Spleen (tissue), 11 donors: ENCODE measurements at regions not wholly inside any gene's neighbourhood (a gene's known extent, or its start where the extent isn't known, plus 50 kb on each side); places are given as distances from the start of the nearest gene placed in this dataset.

Experiments
- DNase-seq: peaks from one replicate; pipeline ENCODE4 v3.0.0-alpha.2; 2020
- H3K27ac ChIP-seq, 8 donors: fragments of 200-600 bp; sonication (generic) in 7 of 8; 1 replicate in 4 of 8; 2 replicates in 4 of 8; pipeline versions ENCODE4 v1.5.0 to v1.8.0; 2016 to 2021; ENCODE audit warnings: inconsistent platforms in 4 of 8, mild to moderate bottlenecking in 4 of 8, moderate library complexity in 1 of 8
- H3K27me3 ChIP-seq, 7 donors: fragments of 200-600 bp; sonication (generic) in 6 of 7; replicated peaks in 1 of 7; 1 replicate in 4 of 7; 2 replicates in 3 of 7; pipeline versions ENCODE4 v1.5.0 to v1.8.0; 2016 to 2021; ENCODE audit warnings: inconsistent platforms in 3 of 7, mild to moderate bottlenecking in 1 of 7
- H3K36me3 ChIP-seq, 6 donors: fragments of 200-600 bp; sonication (generic) in 5 of 6; 1 replicate in 4 of 6; 2 replicates in 2 of 6; pipeline versions ENCODE4 v1.5.0 to v1.8.0; 2016 to 2021; ENCODE audit warnings: inconsistent platforms in 2 of 6
- H3K4me1 ChIP-seq, 6 donors: fragments of 200-600 bp; sonication (generic) in 5 of 6; 1 replicate in 3 of 6; 2 replicates in 3 of 6; pipeline versions ENCODE4 v1.5.0 to v1.8.0; 2016 to 2021; ENCODE audit warnings: inconsistent platforms in 3 of 6
- H3K4me3 ChIP-seq, 8 donors: fragments of 200-600 bp; sonication (generic) in 7 of 8; 1 replicate in 4 of 8; 2 replicates in 4 of 8; pipeline versions ENCODE4 v1.5.0 to v1.8.0; 2016 to 2021; ENCODE audit warnings: inconsistent platforms in 4 of 8, mild to moderate bottlenecking in 4 of 8, moderate library complexity in 2 of 8
- H3K9me3 ChIP-seq, 8 donors: fragments of 200-600 bp; sonication (generic) in 7 of 8; 1 replicate in 4 of 8; 2 replicates in 4 of 8; pipeline versions ENCODE4 v1.5.0 to v1.8.0; 2016 to 2021; ENCODE audit warnings: inconsistent platforms in 4 of 8
- POLR2A ChIP-seq, 3 donors: fragments of 450-650 bp; IDR thresholded peaks; one replicate each; pipeline ENCODE4 v1.5.1; 2017; ENCODE audit warnings: antibody characterized with exemption in 3 of 3, mild to moderate bottlenecking in 1 of 3
- POLR2AphosphoS5 ChIP-seq, 3 donors: sonication (generic); formaldehyde crosslinking; IDR thresholded peaks; one replicate each; pipeline ENCODE4 v1.5.1; 2017; ENCODE audit warnings: antibody characterized with exemption in 3 of 3
- WGBS, 5 donors: extraction: QIAGEN DNeasy Blood & Tissue Kit in 3 of 5; methylation state at CpG; one replicate each; pipeline versions ENCODE4 v1.1.5 to v1.1.7; 2013 to 2018; 5-methylcytosine and 5-hydroxymethylcytosine counted together
- intact Hi-C: fragments of 100-400 bp; cut with DNase I; formaldehyde crosslinking; loops from one replicate; pipeline ENCODE4 v1.15.0; 2023; ENCODE audit warnings: low total_unique reads
- TF ChIP-seq, protein P1 (sequence below), 11 experiments: fragments of 200-600 bp in 7 of 11; fragments of 450-650 bp in 4 of 11; sonication (generic) in 4 of 11; IDR thresholded peaks in 8 of 11; conservative IDR thresholded peaks in 3 of 11; 1 replicate in 7 of 11; 2 replicates in 4 of 11; pipeline versions ENCODE4 v1.4.0 to v1.8.0; 2016 to 2021; ENCODE audit warnings: antibody characterized with exemption in 11 of 11, inconsistent platforms in 4 of 11, mild to moderate bottlenecking in 1 of 11
- donor health status: healthy with polysubstance abuse.
- donor health status: DM: no; HTN: no; CAD: no; lungs with moderate emphysema.
- donor health status: DM: no; HTN: no; CAD: no.
- donor health status: Bipolar disorder and iron deficiency.
- donor health status: healthy.
- donor health status: DM: no; HTN: no; CAD: no.
- donor health status: DM: yes; HTN: yes; CAD: no.

DNA sequence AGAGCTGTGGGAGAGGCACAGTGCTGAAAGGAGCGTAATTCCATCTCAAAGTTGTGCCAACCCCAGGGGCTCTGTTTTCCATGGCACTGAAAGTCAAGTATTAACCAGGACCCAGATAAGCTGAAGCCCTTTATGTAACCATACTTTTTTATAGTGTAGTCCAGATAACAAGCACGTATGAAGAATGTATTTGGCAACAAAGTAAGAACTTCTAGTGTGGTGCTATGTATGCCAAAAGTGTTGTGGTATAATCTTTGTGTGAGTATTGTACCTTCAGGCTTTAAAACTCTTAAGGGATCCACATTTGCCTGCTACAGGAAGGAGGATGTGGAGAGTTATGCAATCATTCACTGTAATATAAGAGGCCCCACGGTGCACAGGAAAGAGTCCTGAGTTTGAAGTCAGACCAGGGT lies 129.4 kb downstream of the IBTK start:
- no peaks in the 10 kb centered on the region for H3K4me1 ChIP-seq
- TF ChIP-seq POLR2AphosphoS5 (IDR thresholded peaks at IDR 0.05), result no peak
- TF ChIP-seq, protein P1, sequence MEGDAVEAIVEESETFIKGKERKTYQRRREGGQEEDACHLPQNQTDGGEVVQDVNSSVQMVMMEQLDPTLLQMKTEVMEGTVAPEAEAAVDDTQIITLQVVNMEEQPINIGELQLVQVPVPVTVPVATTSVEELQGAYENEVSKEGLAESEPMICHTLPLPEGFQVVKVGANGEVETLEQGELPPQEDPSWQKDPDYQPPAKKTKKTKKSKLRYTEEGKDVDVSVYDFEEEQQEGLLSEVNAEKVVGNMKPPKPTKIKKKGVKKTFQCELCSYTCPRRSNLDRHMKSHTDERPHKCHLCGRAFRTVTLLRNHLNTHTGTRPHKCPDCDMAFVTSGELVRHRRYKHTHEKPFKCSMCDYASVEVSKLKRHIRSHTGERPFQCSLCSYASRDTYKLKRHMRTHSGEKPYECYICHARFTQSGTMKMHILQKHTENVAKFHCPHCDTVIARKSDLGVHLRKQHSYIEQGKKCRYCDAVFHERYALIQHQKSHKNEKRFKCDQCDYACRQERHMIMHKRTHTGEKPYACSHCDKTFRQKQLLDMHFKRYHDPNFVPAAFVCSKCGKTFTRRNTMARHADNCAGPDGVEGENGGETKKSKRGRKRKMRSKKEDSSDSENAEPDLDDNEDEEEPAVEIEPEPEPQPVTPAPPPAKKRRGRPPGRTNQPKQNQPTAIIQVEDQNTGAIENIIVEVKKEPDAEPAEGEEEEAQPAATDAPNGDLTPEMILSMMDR (IDR thresholded peaks at IDR 0.05 in 8 of 11, conservative IDR thresholded peaks at IDR 0.05 in 3 of 11), result no peak
- no peak for TF ChIP-seq POLR2A (IDR thresholded peaks at IDR 0.05)
- 35 to 51% (median 41%) methylated on average over 3 of the region's 3 CpGs for WGBS, 5 donors

DNA sequence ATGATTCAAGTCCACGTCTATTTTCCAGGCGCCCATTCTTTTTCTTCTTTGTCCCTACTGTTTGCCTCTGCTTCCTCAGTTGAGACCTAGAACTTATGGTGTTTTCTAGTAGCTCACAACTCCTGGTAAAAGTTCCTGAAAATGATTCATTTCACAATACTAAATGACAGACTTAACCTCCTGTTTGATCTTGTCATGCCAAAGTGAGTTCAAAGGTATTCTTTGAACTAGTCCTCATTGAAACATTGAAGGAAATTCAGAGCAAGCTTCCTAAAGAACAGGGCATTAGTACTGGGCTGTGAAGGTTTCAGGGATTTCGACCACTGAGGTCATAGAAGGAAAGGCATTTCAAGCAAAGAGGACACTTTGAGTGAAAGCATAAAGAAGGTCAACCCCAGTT lies 132.8 kb downstream of the IBTK start:
- TF ChIP-seq, protein P1 (IDR thresholded peaks at IDR 0.05 in 8 of 11, conservative IDR thresholded peaks at IDR 0.05 in 3 of 11), result no peak
- TF ChIP-seq POLR2A (IDR thresholded peaks at IDR 0.05) (no peak), POLR2AphosphoS5 (IDR thresholded peaks at IDR 0.05) (no peak)
- Histone ChIP-seq H3K27me3 (no peaks in the 10 kb centered on the region), H3K4me3 (no peak overlapping the region), H3K27ac (no peak overlapping the region), H3K4me1 (no peaks in the 10 kb centered on the region), H3K36me3 (no peaks in the 10 kb centered on the region), H3K9me3 (peaks cover 0 to 11% (median 4%) of the 10 kb centered on the region in 8 donors)
- 82 to 93% (median 87%) methylated on average over 3 of the region's 3 CpGs for WGBS, 5 donors
- intact Hi-C loops, result no loop called here
- no peak for DNase-seq

More for the DNA sequence above, 129.4 kb downstream of the IBTK start:
- H3K36me3 ChIP-seq, result no peaks in the 10 kb centered on the region
- H3K4me3 ChIP-seq, result no peak overlapping the region
- H3K27me3 ChIP-seq, result no peaks in the 10 kb centered on the region
- intact Hi-C loops, result no loop called here
- H3K9me3 ChIP-seq, result no peaks in the 10 kb centered on the region
- no peak for DNase-seq
- no peak overlapping the region for H3K27ac ChIP-seq

DNA sequence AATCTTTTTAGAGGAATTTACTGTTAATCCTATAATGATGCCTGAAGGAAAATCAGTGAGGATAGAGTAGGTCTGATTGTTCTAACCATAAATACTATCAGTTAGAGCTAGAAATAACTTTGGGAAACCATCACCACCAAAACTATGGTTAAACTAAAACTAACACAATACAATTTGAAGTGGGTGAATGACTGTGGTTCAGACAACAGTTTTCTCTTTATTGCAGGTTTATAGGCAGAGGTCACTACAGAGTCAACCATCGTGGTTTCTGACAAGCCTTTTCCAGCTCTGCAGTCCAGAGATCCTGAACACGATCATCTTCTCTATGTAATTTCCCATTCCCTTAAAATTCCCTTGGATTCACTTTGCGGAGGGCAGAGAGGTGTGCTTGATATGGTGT lies 134.3 kb downstream of the IBTK start:
- TF ChIP-seq POLR2AphosphoS5 (IDR thresholded peaks at IDR 0.05), result no peak
- TF ChIP-seq, protein P1 (IDR thresholded peaks at IDR 0.05 in 8 of 11, conservative IDR thresholded peaks at IDR 0.05 in 3 of 11), result no peak
- TF ChIP-seq POLR2A (IDR thresholded peaks at IDR 0.05), result no peak
- intact Hi-C loops, result no loop called here
- Histone ChIP-seq H3K36me3 (no peaks in the 10 kb centered on the region), H3K9me3 (peaks cover 0 to 22% (median 12%) of the 10 kb centered on the region in 8 donors), H3K27ac (no peak overlapping the region), H3K4me3 (no peak overlapping the region), H3K27me3 (no peaks in the 10 kb centered on the region), H3K4me1 (no peaks in the 10 kb centered on the region)
- no peak for DNase-seq
- 78 to 92% (median 86%) methylated on average over 3 of the region's 3 CpGs for WGBS, 5 donors

DNA sequence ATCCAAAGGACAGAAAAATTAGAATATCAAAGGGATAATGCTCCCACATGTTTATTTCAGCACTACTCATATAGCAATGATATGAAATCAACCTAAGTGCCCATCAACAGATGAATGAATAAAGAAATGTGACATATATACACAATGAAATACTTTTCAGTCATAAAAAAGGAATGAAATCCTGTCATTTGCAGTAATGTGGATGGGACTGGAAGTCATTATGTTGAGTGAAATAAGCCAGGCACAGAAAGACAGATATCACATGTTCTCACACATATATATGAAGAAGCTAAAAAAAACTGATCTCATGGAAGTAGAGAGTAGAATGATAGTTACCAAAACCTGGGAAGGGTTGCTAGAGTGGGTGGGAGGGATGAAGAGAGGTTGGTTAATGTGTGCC lies 135.7 kb downstream of the IBTK start:
- Histone ChIP-seq H3K27ac (no peak overlapping the region), H3K36me3 (no peaks in the 10 kb centered on the region), H3K4me1 (no peaks in the 10 kb centered on the region), H3K9me3 (peaks cover 0 to 22% (median 12%) of the 10 kb centered on the region in 8 donors), H3K4me3 (no peak overlapping the region), H3K27me3 (no peaks in the 10 kb centered on the region)
- intact Hi-C loops, result no loop called here
- no peak for DNase-seq
- TF ChIP-seq POLR2AphosphoS5 (IDR thresholded peaks at IDR 0.05), result no peak
- TF ChIP-seq, protein P1 (IDR thresholded peaks at IDR 0.05 in 8 of 11, conservative IDR thresholded peaks at IDR 0.05 in 3 of 11), result no peak
- no peak for TF ChIP-seq POLR2A (IDR thresholded peaks at IDR 0.05)
